GM10266 (cell line): ENCODE measurements at regions not wholly inside any gene's neighbourhood (a gene's known extent, or its start where the extent isn't known, plus 50 kb on each side); places are given as distances from the start of the nearest gene placed in this dataset.

Experiments
- DNase-seq: peaks from one replicate; pipeline ENCODE4 v3.0.0; 2012; ENCODE audit errors: extremely low spot score
- CTCF ChIP-seq: IDR thresholded peaks from 2 replicates; pipeline ENCODE4 v1.5.1; 2012; ENCODE audit warnings: mild to moderate bottlenecking, low read depth; ENCODE audit not compliant: control insufficient read depth, insufficient read depth; ENCODE audit errors: missing control alignments

GRCh38 chr5:32984851-32985610 lies 273.9 kb downstream of the NPR3 start:
- no peak for TF ChIP-seq CTCF
- DNase-seq = no peak

- DNase-seq = no peak
- no peak for TF ChIP-seq CTCF
Observed at GRCh38 chr5:32989815-32990214, 278.7 kb downstream of the NPR3 start.

GRCh38 chr5:32990593-32991420 lies 279.7 kb downstream of the NPR3 start:
- DNase-seq = no peak
- TF ChIP-seq CTCF = no peak

GRCh38 chr5:32991421-32991815 lies 280.3 kb downstream of the NPR3 start:
- no peak for DNase-seq
- no peak for TF ChIP-seq CTCF

GRCh38 chr5:32996336-32996735 lies 285.2 kb downstream of the NPR3 start:
- no peak for TF ChIP-seq CTCF

GRCh38 chr5:33008751-33009418 lies 297.8 kb downstream of the NPR3 start:
- DNase-seq = no peak
- TF ChIP-seq CTCF = no peak

More at GRCh38 chr5:32996336-32996735, 285.2 kb downstream of the NPR3 start:
- DNase-seq = no peak

GRCh38 chr5:33010846-33011245 lies 299.7 kb downstream of the NPR3 start:
- no peak for TF ChIP-seq CTCF
- DNase-seq = no peak
